Inflammatory macrophage treated with lipopolysaccharide for 4 hours (primary cell): ENCODE measurements at regions not wholly inside any gene's neighbourhood (a gene's known extent, or its start where the extent isn't known, plus 50 kb on each side); places are given as distances from the start of the nearest gene placed in this dataset.

ENCODE experiments used
- DNase-seq: peaks from one replicate; pipeline ENCODE4 v3.0.0-alpha.2; 2020

DNA sequence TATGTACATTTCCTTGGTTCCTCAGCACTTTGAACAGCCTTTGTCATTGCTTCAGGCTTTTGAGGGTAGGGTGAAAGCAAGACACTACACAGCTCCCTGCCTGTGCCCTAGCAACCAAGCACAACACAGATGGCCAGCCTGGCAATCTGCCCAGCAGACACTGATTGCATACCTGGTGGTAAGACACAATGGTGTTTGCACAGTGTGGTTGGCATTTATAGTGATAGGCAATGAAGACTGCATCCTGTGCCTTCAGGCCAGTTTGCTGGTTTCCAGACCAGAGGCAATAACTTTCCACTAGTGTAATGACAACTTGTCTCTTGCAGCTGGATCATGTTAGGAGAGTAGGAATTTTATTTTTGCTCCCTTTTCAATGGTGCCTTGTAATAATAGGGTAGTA, 144.5 kb upstream of the TNC start:
- no peak for DNase-seq

DNA sequence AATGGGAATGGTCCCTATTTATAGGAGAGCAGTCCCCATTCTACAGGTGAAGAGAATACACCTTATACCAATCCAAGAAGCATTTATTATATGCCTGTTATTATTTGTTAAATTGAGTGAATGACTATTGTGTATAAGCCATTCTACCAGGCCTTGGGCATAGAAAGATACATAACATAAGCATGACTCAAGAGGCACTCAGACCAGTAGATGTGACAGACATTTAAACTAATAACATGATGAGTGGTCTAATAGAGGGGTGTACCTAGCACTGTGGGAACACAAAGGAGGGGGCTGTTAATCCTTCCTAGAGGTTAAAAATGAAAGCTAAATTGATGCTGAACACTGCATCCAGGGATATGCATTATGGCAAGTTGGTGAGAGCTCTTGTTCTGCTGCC, 145.0 kb upstream of the TNC start:
- DNase-seq: no peak

GRCh38 chr9:115263371-115264075, 145.6 kb upstream of the TNC start:
- no peak for DNase-seq

- no peak for DNase-seq
Measured at GRCh38 chr9:115264313-115264712, 146.4 kb upstream of the TNC start.

DNA sequence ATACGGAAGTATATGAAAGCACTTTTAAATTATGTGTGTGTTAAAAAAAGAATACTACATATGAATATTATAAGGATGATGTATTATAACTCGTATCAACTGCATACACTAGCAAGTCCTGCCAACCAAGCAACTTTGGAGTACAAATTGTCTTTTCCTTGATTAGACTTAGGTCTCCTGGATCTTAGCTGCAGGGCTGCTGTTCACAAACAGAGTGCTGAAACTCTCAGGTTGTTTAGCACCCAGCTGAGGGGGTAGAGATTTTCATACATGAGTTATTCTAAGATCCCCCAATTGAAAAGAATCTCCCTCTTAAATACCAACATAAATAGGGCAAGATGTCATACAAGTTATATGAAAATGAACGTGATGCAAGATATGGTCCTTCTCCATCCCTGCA, 149.8 kb upstream of the TNC start:
- no peak for DNase-seq

DNA sequence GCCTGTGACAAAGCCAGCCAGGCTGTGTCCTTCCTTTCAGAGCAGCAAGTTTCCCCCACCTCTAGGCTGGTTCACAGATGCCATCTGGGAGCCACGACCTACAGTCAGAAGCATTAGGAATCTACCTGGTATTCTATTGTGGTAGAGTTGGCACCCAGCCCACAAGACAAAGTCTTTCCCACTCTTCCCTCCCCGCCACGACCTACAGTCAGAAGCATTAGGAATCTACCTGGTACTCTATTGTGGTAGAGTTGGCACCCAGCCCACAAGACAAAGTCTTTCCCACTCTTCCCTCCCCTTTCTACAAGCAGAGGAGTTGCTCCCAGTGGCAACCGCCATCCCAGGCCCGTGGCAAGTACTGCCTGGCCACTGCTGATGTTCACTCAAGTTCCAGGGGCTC, 157.8 kb upstream of the TNC start:
- no peak for DNase-seq

GRCh38 chr9:115276621-115277020, 158.7 kb upstream of the TNC start:
- no peak for DNase-seq

DNA sequence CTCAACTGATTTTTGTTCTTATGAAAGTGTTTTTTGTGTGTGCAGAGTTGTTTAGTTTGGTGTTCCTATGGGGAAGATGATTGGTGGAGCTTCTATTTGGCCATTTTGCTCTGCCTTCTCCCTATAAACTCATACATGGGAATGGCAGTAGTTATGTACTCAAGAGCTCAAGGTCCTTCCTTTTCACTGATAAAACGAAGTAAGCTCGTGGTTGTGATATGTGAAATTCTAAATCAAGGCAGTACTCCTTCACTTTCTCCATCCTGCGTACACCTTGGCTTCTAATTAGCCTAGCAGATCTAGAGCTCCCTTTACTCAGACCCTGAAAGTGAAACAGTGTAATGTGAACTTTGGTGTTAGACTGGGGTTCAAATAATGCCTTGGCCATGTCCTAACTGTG, 159.3 kb upstream of the TNC start:
- no peak for DNase-seq

DNA sequence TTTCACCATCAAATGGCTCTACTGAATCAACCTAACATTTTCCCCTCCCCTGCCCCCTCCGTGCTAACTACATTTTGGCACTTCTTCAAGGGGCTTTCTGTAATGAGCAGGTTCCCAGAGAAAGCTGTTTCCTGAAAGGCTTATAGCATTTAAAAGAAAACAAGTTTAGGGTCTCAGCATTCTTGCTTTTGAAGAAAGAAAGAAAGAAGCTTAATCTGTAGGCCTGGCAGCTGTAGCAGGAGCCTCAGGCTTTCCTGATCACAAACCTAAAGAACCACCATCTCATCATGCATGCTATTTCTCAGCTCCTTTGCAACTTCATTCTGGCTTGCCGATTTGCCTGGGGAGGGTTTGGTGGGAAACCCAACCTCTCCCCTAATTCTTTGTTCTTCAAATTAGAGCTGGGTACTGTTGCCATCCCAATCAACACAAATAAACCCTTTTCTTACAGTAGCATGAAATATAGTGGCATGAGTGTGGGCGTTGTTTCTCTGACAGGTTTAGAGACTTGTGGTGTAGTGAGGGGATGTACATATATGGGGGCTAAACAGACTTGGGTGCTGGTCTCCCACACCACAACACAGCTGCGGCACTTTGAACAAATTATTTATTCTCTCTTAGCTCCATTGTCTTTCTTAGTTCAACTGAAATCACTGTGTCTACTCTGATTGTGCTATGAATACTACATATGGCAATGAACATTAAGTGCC, 160.5 kb upstream of the TNC start:
- DNase-seq: no peak

GRCh38 chr9:115283395-115283794, 165.4 kb upstream of the TNC start:
- no peak for DNase-seq

GRCh38 chr9:115285836-115286235, 167.9 kb upstream of the TNC start:
- DNase-seq: no peak

- no peak for DNase-seq
Measured at GRCh38 chr9:115286411-115286810, 168.5 kb upstream of the TNC start.

DNA sequence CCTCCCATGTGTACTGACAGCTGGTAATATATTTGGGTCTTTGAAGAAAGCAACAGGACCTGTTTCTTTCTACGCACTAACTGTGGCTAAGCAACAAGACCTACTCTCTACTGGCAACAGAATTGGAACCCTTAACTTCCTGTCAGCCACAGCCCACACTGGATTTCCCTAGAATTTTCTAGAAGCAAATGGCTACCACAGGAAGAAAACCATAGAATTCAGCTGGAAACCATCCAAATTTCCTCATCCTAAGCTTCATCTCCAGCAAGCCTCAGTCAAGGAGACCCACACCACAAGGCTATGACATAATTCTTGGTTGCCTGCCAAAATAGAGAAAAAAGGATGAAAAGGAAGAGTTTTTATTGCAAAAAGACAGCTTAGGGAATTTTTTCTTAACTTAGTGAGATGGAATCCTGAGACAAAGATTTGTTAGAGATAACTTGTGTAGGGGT, 171.8 kb upstream of the TNC start:
- no peak for DNase-seq

- no peak for DNase-seq
Measured at GRCh38 chr9:115291841-115292240, 173.9 kb upstream of the TNC start.

GRCh38 chr9:115292584-115293279, 174.8 kb upstream of the TNC start:
- DNase-seq: no peak

DNA sequence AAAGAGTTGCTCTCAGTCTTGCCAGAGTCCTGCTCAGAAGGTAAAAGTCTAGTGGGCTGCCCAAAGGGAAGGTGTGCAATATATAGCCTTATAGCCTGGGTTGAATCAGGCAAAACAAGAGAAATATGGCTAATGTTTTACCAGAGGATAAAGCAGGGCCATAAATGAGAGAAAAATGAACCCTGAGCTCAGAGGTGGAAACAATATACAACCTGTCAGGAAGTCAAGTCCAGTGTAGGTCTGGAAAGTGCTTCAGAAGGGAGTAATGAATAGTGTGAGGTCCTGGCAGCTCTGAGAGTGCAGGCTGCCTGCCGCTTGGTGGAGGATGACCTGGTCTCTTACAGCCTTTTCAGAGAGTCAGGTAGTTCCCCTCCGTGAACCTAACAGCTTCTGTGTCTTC, 177.8 kb upstream of the TNC start:
- DNase-seq: no peak

GRCh38 chr9:115296831-115297565, 179.0 kb upstream of the TNC start:
- DNase-seq: no peak

GRCh38 chr9:115300116-115300515, 182.2 kb upstream of the TNC start:
- no peak for DNase-seq

DNA sequence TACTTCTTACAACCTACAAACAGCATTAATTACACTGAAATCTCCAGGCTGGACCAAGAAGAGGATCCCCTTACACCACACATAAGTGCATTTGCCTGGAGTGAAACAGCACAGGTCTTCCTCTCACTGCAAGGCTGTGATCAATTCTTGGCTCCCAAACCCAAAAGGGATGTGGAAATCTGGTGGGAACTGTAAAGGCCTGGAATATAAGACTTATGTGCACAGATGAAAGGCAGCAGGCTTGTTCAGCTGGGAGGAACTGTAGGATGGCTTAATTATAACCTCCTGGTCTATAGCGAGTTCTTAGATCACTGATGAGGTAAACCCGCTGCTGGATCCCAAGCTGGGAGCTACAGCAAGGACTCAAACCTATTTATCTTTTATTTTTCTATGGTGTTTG, 182.9 kb upstream of the TNC start:
- no peak for DNase-seq

DNA sequence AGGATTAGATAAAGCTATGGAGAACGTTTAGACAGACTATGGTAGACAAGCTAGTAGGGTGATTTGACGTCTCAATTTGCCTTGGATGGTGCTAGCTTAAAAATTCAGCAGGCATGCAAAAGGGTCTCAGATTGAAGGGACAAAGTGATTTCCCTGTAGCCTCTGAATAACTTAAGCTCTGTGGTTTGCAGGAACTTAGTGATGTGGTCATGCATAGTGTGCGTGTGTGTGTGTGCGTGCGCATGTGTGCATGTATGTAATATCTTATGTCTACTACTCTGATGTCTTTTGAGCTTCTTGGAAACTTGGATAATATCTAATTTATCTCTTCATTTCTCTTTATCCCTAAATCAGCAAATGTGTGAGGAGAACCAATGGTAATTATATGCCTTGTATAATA, 183.6 kb upstream of the TNC start:
- DNase-seq: no peak

DNA sequence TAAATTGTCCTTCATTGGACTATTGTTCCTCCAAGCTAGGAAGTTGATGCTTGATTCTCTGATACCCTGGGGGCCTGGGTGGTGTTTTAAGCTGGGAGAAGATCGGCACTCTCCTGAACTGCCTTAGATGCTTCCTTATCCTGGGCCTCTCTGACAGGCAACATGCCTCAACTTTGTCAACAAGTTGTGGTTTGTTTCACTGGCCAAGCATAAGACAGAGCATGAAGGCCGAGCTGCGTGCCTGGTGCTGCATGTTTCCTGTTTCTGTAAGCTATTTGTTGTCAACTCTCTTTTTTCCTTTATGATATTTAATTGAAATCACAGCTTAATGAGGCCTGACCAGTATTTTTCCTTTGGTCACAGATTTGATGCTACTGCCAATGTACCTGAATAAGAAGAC, 187.6 kb upstream of the TNC start:
- DNase-seq: no peak

DNA sequence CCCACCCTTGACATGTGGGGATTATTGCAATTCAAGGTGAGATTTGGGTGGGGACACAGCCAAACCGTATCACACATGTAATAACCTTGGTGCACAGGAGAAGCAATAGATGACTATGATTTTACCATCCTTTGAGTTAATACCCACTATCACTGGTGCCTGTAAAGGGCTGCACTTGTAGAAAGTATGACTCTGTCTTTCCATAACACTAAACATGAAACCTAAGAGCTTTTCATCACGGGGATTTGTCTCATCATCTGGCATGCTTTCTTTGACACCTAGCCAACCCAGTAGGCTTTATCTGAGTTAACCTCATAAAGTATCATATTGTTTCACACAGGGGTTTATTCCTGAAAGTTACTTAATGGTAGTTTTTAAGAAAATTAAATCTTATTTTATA, 188.9 kb upstream of the TNC start:
- DNase-seq: no peak

GRCh38 chr9:115313545-115313944, 195.6 kb upstream of the TNC start:
- DNase-seq: no peak

GRCh38 chr9:115326461-115326860, 208.5 kb upstream of the TNC start:
- DNase-seq: no peak
